Keratinocyte (primary cell): ENCODE measurements at regions not wholly inside any gene's neighbourhood (a gene's known extent, or its start where the extent isn't known, plus 50 kb on each side); places are given as distances from the start of the nearest gene placed in this dataset.

Source experiments
- EZH2 ChIP-seq: IDR thresholded peaks from one replicate; pipeline ENCODE4 v1.6.1; 2012; ENCODE audit warnings: inconsistent platforms, mild to moderate bottlenecking, low read length, moderate library complexity
- TF ChIP-seq, protein P1 (sequence below), 3 experiments: IDR thresholded peaks in 1 of 3; conservative IDR thresholded peaks in 1 of 3; optimal IDR thresholded peaks in 1 of 3; 2 replicates in 2 of 3; 3 replicates in 1 of 3; pipeline versions ENCODE3 to v1.5.1; 2011; ENCODE audit warnings: low read length in 3 of 3, mild to moderate bottlenecking in 3 of 3, moderate library complexity in 2 of 3, control low read depth in 1 of 3, inconsistent platforms in 1 of 3; ENCODE audit not compliant: insufficient read depth in 2 of 3; ENCODE audit errors: extremely low read depth in 1 of 3

DNA sequence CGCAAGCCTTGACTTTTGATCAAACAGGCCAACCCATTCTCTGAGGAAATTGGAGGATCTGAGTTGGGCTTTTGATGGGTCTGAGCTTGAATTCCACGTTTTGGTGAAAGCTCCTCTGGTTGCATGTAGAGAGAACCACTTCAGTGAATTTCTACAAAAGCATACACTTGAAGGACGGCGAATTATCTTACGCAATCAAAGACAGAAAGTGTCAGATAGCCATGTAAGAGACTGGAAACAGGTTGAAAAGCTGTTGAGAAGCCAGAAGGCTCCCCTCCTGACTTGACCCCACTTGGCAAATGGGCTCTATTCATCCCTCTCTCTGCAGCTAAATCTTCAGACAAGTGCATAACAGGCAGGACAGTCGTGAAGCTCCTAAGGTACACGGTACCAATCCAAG, 809.1 kb downstream of the BCL11B start:
- TF ChIP-seq, protein P1, sequence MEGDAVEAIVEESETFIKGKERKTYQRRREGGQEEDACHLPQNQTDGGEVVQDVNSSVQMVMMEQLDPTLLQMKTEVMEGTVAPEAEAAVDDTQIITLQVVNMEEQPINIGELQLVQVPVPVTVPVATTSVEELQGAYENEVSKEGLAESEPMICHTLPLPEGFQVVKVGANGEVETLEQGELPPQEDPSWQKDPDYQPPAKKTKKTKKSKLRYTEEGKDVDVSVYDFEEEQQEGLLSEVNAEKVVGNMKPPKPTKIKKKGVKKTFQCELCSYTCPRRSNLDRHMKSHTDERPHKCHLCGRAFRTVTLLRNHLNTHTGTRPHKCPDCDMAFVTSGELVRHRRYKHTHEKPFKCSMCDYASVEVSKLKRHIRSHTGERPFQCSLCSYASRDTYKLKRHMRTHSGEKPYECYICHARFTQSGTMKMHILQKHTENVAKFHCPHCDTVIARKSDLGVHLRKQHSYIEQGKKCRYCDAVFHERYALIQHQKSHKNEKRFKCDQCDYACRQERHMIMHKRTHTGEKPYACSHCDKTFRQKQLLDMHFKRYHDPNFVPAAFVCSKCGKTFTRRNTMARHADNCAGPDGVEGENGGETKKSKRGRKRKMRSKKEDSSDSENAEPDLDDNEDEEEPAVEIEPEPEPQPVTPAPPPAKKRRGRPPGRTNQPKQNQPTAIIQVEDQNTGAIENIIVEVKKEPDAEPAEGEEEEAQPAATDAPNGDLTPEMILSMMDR (optimal IDR thresholded peaks at IDR 0.05 in 1 of 3, IDR thresholded peaks at IDR 0.05 in 1 of 3, conservative IDR thresholded peaks at IDR 0.05 in 1 of 3; ENCODE audit: extremely low read depth in 1 of 3, insufficient read depth in 2 of 3, low read length in 3 of 3): no peak
- TF ChIP-seq EZH2: no peak
